Nephron progenitor cell (in vitro differentiated cells): ENCODE measurements at regions not wholly inside any gene's neighbourhood (a gene's known extent, or its start where the extent isn't known, plus 50 kb on each side); places are given as distances from the start of the nearest gene placed in this dataset.

Experiments used
- DNase-seq: peaks from one replicate; pipeline ENCODE4 v3.0.0; 2021
- H3K27ac Mint-ChIP-seq: 2 replicates; pipeline ENCODE4 v1.8.0; 2021; ENCODE audit warnings: mild to moderate bottlenecking, moderate library complexity, mixed read lengths
- H3K27me3 Mint-ChIP-seq: 2 replicates; pipeline ENCODE4 v1.8.0; 2021; ENCODE audit warnings: mild to moderate bottlenecking, low read depth, mixed read lengths; ENCODE audit not compliant: poor library complexity
- H3K36me3 Mint-ChIP-seq: 2 replicates; pipeline ENCODE4 v1.8.0; 2021; ENCODE audit warnings: low read depth, mixed read lengths
- H3K4me1 Mint-ChIP-seq: 2 replicates; pipeline ENCODE4 v1.8.0; 2021; ENCODE audit warnings: mixed read lengths
- H3K4me3 Mint-ChIP-seq: 2 replicates; pipeline ENCODE4 v1.8.0; 2021; ENCODE audit warnings: mild to moderate bottlenecking, moderate library complexity, mixed read lengths
- H3K9me3 Mint-ChIP-seq: 2 replicates; pipeline ENCODE4 v1.8.0; 2021; ENCODE audit warnings: mild to moderate bottlenecking, moderate library complexity, mixed read lengths
- TF ChIP-seq, protein P1 (sequence below): fragments of 200-600 bp; sonication (generic); IDR thresholded peaks from 2 replicates; pipeline ENCODE4 v1.5.0; 2021; ENCODE audit warnings: antibody characterized with exemption

DNA sequence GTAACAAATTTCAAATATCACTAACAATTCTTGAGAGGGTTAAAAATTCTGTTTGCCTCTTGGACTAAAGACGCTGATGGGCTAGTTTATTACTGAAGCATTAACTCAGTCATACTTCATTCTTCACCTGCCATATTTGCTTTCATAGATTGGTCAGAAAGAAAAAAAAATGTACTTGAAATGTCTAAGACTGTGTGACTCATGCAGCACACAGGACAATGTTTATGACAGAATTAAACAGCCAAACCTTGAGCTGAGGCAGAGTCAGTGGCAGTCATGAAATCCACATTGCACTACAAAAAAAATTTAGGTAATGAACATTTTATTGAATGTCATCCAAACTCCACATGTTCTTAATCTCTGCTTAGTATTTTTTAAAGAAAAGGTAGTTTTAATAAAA is 135.6 kb downstream of the PRR20E start:
- Mint-ChIP-seq H3K36me3 (no peaks in the 10 kb centered on the region), H3K4me1 (peaks cover 17% of the 10 kb centered on the region), H3K27ac (no peak overlapping the region), H3K27me3 (peaks cover 4% of the 10 kb centered on the region), H3K4me3 (no peak overlapping the region), H3K9me3 (no peaks in the 10 kb centered on the region)
- DNase-seq, result no peak
- TF ChIP-seq, protein P1, sequence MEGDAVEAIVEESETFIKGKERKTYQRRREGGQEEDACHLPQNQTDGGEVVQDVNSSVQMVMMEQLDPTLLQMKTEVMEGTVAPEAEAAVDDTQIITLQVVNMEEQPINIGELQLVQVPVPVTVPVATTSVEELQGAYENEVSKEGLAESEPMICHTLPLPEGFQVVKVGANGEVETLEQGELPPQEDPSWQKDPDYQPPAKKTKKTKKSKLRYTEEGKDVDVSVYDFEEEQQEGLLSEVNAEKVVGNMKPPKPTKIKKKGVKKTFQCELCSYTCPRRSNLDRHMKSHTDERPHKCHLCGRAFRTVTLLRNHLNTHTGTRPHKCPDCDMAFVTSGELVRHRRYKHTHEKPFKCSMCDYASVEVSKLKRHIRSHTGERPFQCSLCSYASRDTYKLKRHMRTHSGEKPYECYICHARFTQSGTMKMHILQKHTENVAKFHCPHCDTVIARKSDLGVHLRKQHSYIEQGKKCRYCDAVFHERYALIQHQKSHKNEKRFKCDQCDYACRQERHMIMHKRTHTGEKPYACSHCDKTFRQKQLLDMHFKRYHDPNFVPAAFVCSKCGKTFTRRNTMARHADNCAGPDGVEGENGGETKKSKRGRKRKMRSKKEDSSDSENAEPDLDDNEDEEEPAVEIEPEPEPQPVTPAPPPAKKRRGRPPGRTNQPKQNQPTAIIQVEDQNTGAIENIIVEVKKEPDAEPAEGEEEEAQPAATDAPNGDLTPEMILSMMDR, result no peak

- H3K9me3 Mint-ChIP-seq, result no peaks in the 10 kb centered on the region
- peaks cover 5% of the 10 kb centered on the region for H3K4me1 Mint-ChIP-seq
- peak overlapping the region; percentile 61 for H3K4me3 Mint-ChIP-seq
- TF ChIP-seq, protein P1, result no peak
- no peak for DNase-seq
- no peak overlapping the region for H3K27ac Mint-ChIP-seq
- H3K36me3 Mint-ChIP-seq, result no peaks in the 10 kb centered on the region
- H3K27me3 Mint-ChIP-seq, result no peaks in the 10 kb centered on the region
Measured at GRCh38 chr13:57311009-57311586, 144.1 kb downstream of the PRR20E start.

DNA sequence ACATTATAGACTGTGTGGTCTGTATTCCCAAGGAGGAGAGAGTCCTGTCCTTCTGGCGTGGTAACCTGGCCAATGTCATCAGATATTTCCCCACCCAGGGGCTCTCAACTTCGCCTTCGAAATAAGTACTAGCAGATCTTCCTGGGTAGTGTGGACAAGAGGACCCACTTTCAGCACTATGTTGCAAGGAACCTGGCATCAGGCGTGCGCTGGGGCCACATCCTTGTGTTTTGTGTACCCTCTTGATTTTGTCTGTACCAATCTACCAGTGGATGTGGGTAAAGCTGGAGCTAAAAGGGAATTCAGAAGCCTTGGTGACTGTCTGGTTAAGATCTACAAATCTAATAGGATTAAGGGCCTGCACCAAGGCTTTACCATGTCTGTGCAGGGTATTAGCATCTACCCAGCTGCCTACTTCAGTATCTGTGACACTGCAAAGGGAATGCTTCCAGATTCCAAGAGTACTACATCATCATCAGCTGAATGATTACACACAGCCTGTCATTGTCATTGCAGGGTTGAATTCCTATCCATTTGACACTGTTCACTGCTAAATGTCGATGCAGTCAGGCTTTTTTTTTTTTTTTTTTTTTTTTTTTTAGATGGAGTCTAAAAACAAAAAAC is 148.0 kb downstream of the PRR20E start:
- no peaks in the 10 kb centered on the region for H3K36me3 Mint-ChIP-seq
- no peak overlapping the region for H3K27ac Mint-ChIP-seq
- H3K27me3 Mint-ChIP-seq, result no peaks in the 10 kb centered on the region
- H3K4me1 Mint-ChIP-seq, result peaks cover 5% of the 10 kb centered on the region
- H3K4me3 Mint-ChIP-seq, result no peak overlapping the region
- no peaks in the 10 kb centered on the region for H3K9me3 Mint-ChIP-seq
- no peak for DNase-seq
- TF ChIP-seq, protein P1, result no peak

DNA sequence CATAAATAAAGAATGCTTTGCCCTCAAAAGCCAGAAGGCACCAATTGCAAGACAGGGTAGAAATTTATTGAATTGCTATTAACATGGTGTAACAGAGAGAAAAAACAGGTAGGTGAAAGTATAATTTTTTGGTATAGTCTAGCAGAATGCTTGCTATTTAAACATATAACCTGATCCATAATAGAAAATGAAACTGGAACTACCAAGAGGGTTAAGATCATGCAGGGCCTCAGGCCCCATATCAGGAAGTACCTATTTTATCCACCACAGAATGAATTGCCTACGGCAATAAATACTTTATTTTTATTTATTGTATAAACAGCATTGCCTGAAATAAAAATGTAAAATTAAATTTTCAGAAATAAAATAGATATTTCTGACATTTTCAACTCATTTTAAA is 159.5 kb downstream of the PRR20E start:
- Mint-ChIP-seq H3K27ac (no peak overlapping the region), H3K36me3 (no peaks in the 10 kb centered on the region), H3K27me3 (no peaks in the 10 kb centered on the region), H3K9me3 (no peaks in the 10 kb centered on the region), H3K4me1 (no peaks in the 10 kb centered on the region), H3K4me3 (no peak overlapping the region)
- TF ChIP-seq, protein P1, result no peak
- DNase-seq, result no peak

GRCh38 chr13:57340878-57341277 is 173.9 kb downstream of the PRR20E start:
- H3K4me1 Mint-ChIP-seq, result no peaks in the 10 kb centered on the region
- H3K9me3 Mint-ChIP-seq, result no peaks in the 10 kb centered on the region
- DNase-seq, result no peak
- TF ChIP-seq, protein P1, result no peak
- no peaks in the 10 kb centered on the region for H3K27me3 Mint-ChIP-seq
- no peak overlapping the region for H3K27ac Mint-ChIP-seq
- no peak overlapping the region for H3K4me3 Mint-ChIP-seq
- no peaks in the 10 kb centered on the region for H3K36me3 Mint-ChIP-seq

GRCh38 chr13:57345526-57345925 is 178.5 kb downstream of the PRR20E start:
- H3K27me3 Mint-ChIP-seq, result no peaks in the 10 kb centered on the region
- TF ChIP-seq, protein P1, result no peak
- no peaks in the 10 kb centered on the region for H3K4me1 Mint-ChIP-seq
- H3K4me3 Mint-ChIP-seq, result no peak overlapping the region
- no peaks in the 10 kb centered on the region for H3K36me3 Mint-ChIP-seq
- no peak for DNase-seq
- no peaks in the 10 kb centered on the region for H3K9me3 Mint-ChIP-seq
- H3K27ac Mint-ChIP-seq, result no peak overlapping the region
